AG04449 (cell line): ENCODE measurements at regions not wholly inside any gene's neighbourhood (a gene's known extent, or its start where the extent isn't known, plus 50 kb on each side); places are given as distances from the start of the nearest gene placed in this dataset.

Experiments used
- CTCF ChIA-PET: fragments of 350-600 bp; formaldehyde crosslinking; extraction: SDS; loops from one replicate; lab custom pipeline; 2021; ENCODE audit warnings: antibody characterized with exemption; lab: Yijun Ruan, JAX
- POLR2A ChIA-PET: fragments of 400-600, 350-600 bp; formaldehyde crosslinking; extraction: SDS; loops from one replicate; lab custom pipeline; 2020; ENCODE audit warnings: antibody characterized with exemption, inconsistent platforms; lab: Yijun Ruan, JAX
- DNase-seq: peaks from one replicate; pipeline ENCODE4 v3.0.0-alpha.2; 2010; ENCODE audit warnings: low read depth, low spot score
- H3K4me3 ChIP-seq: 2 replicates; pipeline ENCODE4 v1.5.1; 2011; ENCODE audit warnings: low read depth, mild to moderate bottlenecking, control low read depth, low read length
- CTCF ChIP-seq: IDR thresholded peaks from one replicate; pipeline ENCODE4 v1.5.1; 2011; ENCODE audit warnings: mild to moderate bottlenecking, moderate library complexity, low read length, control low read depth, inconsistent platforms; ENCODE audit not compliant: insufficient read depth; ENCODE audit errors: missing control alignments

- ChIA-PET POLR2A (no interaction called here), CTCF (no interaction called here)
- TF ChIP-seq CTCF, result no peak
- DNase-seq, result no peak
- H3K4me3 ChIP-seq, result no peak overlapping the region
Observed at GRCh38 chr2:64196963-64197362, 52.7 kb upstream of the PELI1 start.

- POLR2A ChIA-PET, result no interaction called here
- no peak for DNase-seq
- CTCF ChIA-PET, result no interaction called here
- TF ChIP-seq CTCF, result no peak
- no peak overlapping the region for H3K4me3 ChIP-seq
Observed at GRCh38 chr2:64201151-64201550, 56.9 kb upstream of the PELI1 start.

GRCh38 chr2:64202206-64202845 lies 58.1 kb upstream of the PELI1 start:
- no peak overlapping the region for H3K4me3 ChIP-seq
- no peak for DNase-seq
- no peak for TF ChIP-seq CTCF
- ChIA-PET POLR2A (no interaction called here), CTCF (interaction anchor here (1.3 kb wide), 1 partner anchor 10 kb away, joined by 3 read pairs; no protein-coding TSS in a partner anchor)

- CTCF ChIA-PET, result interaction anchor here (0.7 to 1.3 kb wide), 2 partner anchors 11 to 110 kb away, joined by 3 read pairs; no protein-coding TSS in a partner anchor
- no peak for TF ChIP-seq CTCF
- POLR2A ChIA-PET, result no interaction called here
- H3K4me3 ChIP-seq, result no peak overlapping the region
- DNase-seq, result no peak
Observed at GRCh38 chr2:64203131-64203857, 59.1 kb upstream of the PELI1 start.

- CTCF ChIA-PET, result interaction anchor here (0.6 to 1.4 kb wide), 5 partner anchors 16 to 1269 kb away, joined by 3 to 4 read pairs (median 3); no protein-coding TSS in a partner anchor
- POLR2A ChIA-PET, result no interaction called here
- TF ChIP-seq CTCF, result no peak
- H3K4me3 ChIP-seq, result no peak overlapping the region
- no peak for DNase-seq
Observed at GRCh38 chr2:64203858-64204632, 59.8 kb upstream of the PELI1 start.

GRCh38 chr2:64204703-64205102 lies 60.5 kb upstream of the PELI1 start:
- ChIA-PET POLR2A (no interaction called here), CTCF (interaction anchor here (0.6 to 1.4 kb wide), 4 partner anchors 16 to 1269 kb away, joined by 3 to 4 read pairs (median 3); no protein-coding TSS in a partner anchor)
- H3K4me3 ChIP-seq, result no peak overlapping the region
- TF ChIP-seq CTCF, result no peak
- no peak for DNase-seq
